ENCODE measurements at regions not wholly inside any gene's neighbourhood (a gene's known extent, or its start where the extent isn't known, plus 50 kb on each side); places are given as distances from the start of the nearest gene placed in this dataset.

- TF ChIP-seq ZBTB33 (CRISPR knock-in tag; IDR thresholded peaks at IDR 0.05) (no peak), POLR2AphosphoS5 (IDR thresholded peaks at IDR 0.05; ENCODE audit: control insufficient read depth, insufficient read depth, low read depth, low read length) (no peak), CTCF (IDR thresholded peaks at IDR 0.05 in 2 of 3, conservative IDR thresholded peaks at IDR 0.05 in 1 of 3; ENCODE audit: insufficient read depth in 2 of 3, low read depth in 1 of 3, low read length in 3 of 3) (no peak), RAD21 (CRISPR knock-in tag; conservative IDR thresholded peaks at IDR 0.05 in 1 of 2, IDR thresholded peaks at IDR 0.05 in 1 of 2) (no peak), BCLAF1 (IDR thresholded peaks at IDR 0.05; ENCODE audit: borderline replicate concordance in 1 of 2, control insufficient read depth in 1 of 2, low read depth in 2 of 2, low read length in 1 of 2) (no peak), KDM4B (IDR thresholded peaks at IDR 0.05; ENCODE audit: borderline replicate concordance in 2 of 2, low read depth in 1 of 2) (no peak), ILK (tag; IDR thresholded peaks at IDR 0.05; ENCODE audit: borderline replicate concordance, low read depth) (no peak), KAT8 (IDR thresholded peaks at IDR 0.05; ENCODE audit: low read depth) (no peak)
Observed at GRCh38 chr6:150680510-150680909, 80.8 kb downstream of the PLEKHG1 start.
